ENCODE measurements at regions not wholly inside any gene's neighbourhood (a gene's known extent, or its start where the extent isn't known, plus 50 kb on each side); places are given as distances from the start of the nearest gene placed in this dataset.

GRCh38 chr18:78582181-78582709, 397.4 kb upstream of the SALL3 start:
- intact Hi-C loops (cut with DNase I; ENCODE audit: low total_unique reads): no loop called here
- Histone ChIP-seq H3K4me1 (no peaks in the 10 kb centered on the region), H3K36me3 (no peaks in the 10 kb centered on the region), H3K27ac (no peak overlapping the region), H3K27me3 (no peaks in the 10 kb centered on the region), H3K4me3 (no peak overlapping the region), H3K9me3 (no peaks in the 10 kb centered on the region)
- TF ChIP-seq CTCF (IDR thresholded peaks at IDR 0.05): no peak
- DNase-seq: no peak

- intact Hi-C loops (cut with DNase I; ENCODE audit: low total_unique reads): no loop called here
- Histone ChIP-seq H3K27me3 (no peaks in the 10 kb centered on the region), H3K27ac (no peak overlapping the region), H3K4me1 (no peaks in the 10 kb centered on the region), H3K9me3 (no peaks in the 10 kb centered on the region), H3K4me3 (no peak overlapping the region), H3K36me3 (no peaks in the 10 kb centered on the region)
- TF ChIP-seq CTCF (IDR thresholded peaks at IDR 0.05): no peak
- DNase-seq: no peak
Observed at GRCh38 chr18:78582898-78583738, 396.5 kb upstream of the SALL3 start.

GRCh38 chr18:78583739-78584458, 395.7 kb upstream of the SALL3 start:
- TF ChIP-seq CTCF (IDR thresholded peaks at IDR 0.05): no peak
- H3K9me3 ChIP-seq: no peaks in the 10 kb centered on the region
- H3K4me1 ChIP-seq: no peaks in the 10 kb centered on the region
- intact Hi-C loops (cut with DNase I; ENCODE audit: low total_unique reads): no loop called here
- H3K27me3 ChIP-seq: no peaks in the 10 kb centered on the region
- no peaks in the 10 kb centered on the region for H3K36me3 ChIP-seq
- no peak for DNase-seq
- no peak overlapping the region for H3K27ac ChIP-seq
- H3K4me3 ChIP-seq: no peak overlapping the region

- H3K27me3 ChIP-seq: no peaks in the 10 kb centered on the region
- no peak for TF ChIP-seq CTCF (IDR thresholded peaks at IDR 0.05)
- no peak for DNase-seq
- intact Hi-C loops (cut with DNase I; ENCODE audit: low total_unique reads): no loop called here
- H3K4me1 ChIP-seq: no peaks in the 10 kb centered on the region
- H3K27ac ChIP-seq: no peak overlapping the region
- H3K36me3 ChIP-seq: no peaks in the 10 kb centered on the region
- H3K4me3 ChIP-seq: no peak overlapping the region
- H3K9me3 ChIP-seq: no peaks in the 10 kb centered on the region
Observed at GRCh38 chr18:78584459-78585022, 395.1 kb upstream of the SALL3 start.

GRCh38 chr18:78586586-78586985, 393.0 kb upstream of the SALL3 start:
- H3K36me3 ChIP-seq: no peaks in the 10 kb centered on the region
- TF ChIP-seq CTCF (IDR thresholded peaks at IDR 0.05): no peak
- no peaks in the 10 kb centered on the region for H3K4me1 ChIP-seq
- DNase-seq: no peak
- H3K27ac ChIP-seq: no peak overlapping the region
- intact Hi-C loops (cut with DNase I; ENCODE audit: low total_unique reads): no loop called here
- H3K27me3 ChIP-seq: no peaks in the 10 kb centered on the region
- no peak overlapping the region for H3K4me3 ChIP-seq
- H3K9me3 ChIP-seq: peaks cover 0 to 3% (median 0%) of the 10 kb centered on the region in 3 donors
